GM12878 (cell line): ENCODE measurements at regions not wholly inside any gene's neighbourhood (a gene's known extent, or its start where the extent isn't known, plus 50 kb on each side); places are given as distances from the start of the nearest gene placed in this dataset.

Experiments
- ATAC-seq: fragments of 200-7000 bp; cut with Tn5 transposase; 3 replicates; pipeline ENCODE4 v1.9.1; 2020; ENCODE audit warnings: mild to moderate bottlenecking, moderate library complexity
- BruUV-seq: library from RNA; stranded (reverse); fragments of 400-500 nt; replicated peaks from 2 replicates; lab custom pipeline; 2021; lab: Mats Ljungman, UMichigan
- CTCF ChIA-PET: fragments of 300-600 bp; sonication (Branson Sonifier 250); formaldehyde crosslinking; extraction: SDS; loops from one replicate; lab custom pipeline; 2021; ENCODE audit warnings: inconsistent platforms; lab: Yijun Ruan, JAX
- POLR2A ChIA-PET: fragments of 350-600 bp; formaldehyde crosslinking; extraction: SDS; loops from one replicate; lab custom pipeline; 2021; ENCODE audit warnings: inconsistent platforms; lab: Charles Lee
- RAD21 ChIA-PET: fragments of 300-600 bp; sonication (Branson Sonifier 250); formaldehyde crosslinking; loops from one replicate; lab custom pipeline; 2023; ENCODE audit warnings: antibody characterized with exemption; ENCODE audit not compliant: unreplicated experiment; lab: Charles Lee
- SMC1A ChIA-PET: fragments of 300-600 bp; sonication (Branson Sonifier 250); formaldehyde crosslinking; loops from one replicate; lab custom pipeline; 2023; ENCODE audit not compliant: unreplicated experiment, uncharacterized antibody; lab: Charles Lee
- DNase-seq: peaks from one replicate; pipeline ENCODE4 v3.0.0-alpha.2; 2011; ENCODE audit warnings: low read depth, low spot score
- FAIRE-seq: peaks from 3 replicates; lab custom pipeline; 2011; peaks lifted over from hg19 to GRCh38; lab: Jason Lieb, UNC
- H2AFZ ChIP-seq: 2 replicates; pipeline ENCODE4 v1.6.0; 2011; ENCODE audit warnings: low read depth, low read length, control low read depth; ENCODE audit not compliant: control insufficient read depth
- H3K27ac ChIP-seq: 2 replicates; pipeline ENCODE4 v1.5.1; 2011; ENCODE audit warnings: control low read depth; ENCODE audit not compliant: control insufficient read depth, insufficient read depth
- H3K27me3 ChIP-seq, 2 experiments: replicated peaks in 1 of 2; 2 replicates each; pipeline versions ENCODE4 v1.6.0 to v1.6.1; 2011; ENCODE audit warnings: low read length in 1 of 2; ENCODE audit not compliant: control insufficient read depth in 2 of 2, insufficient read depth in 2 of 2
- H3K36me3 ChIP-seq, 2 experiments: 2 replicates each; pipeline ENCODE4 v1.5.1; 2011; ENCODE audit warnings: low read length in 1 of 2; ENCODE audit not compliant: control insufficient read depth in 2 of 2, insufficient read depth in 2 of 2
- H3K4me1 ChIP-seq: 2 replicates; pipeline ENCODE4 v1.6.1; 2011; ENCODE audit warnings: mild to moderate bottlenecking, low read length, moderate library complexity, mixed read lengths; ENCODE audit not compliant: control insufficient read depth, insufficient read depth
- H3K4me2 ChIP-seq: 2 replicates; pipeline ENCODE4 v1.6.0; 2011; ENCODE audit warnings: control low read depth; ENCODE audit not compliant: control insufficient read depth, insufficient read depth
- H3K4me3 ChIP-seq: fragments of 200-600 bp; sonication (generic); 2 replicates; pipeline ENCODE4 v1.5.1; 2016
- H3K79me2 ChIP-seq: 2 replicates; pipeline ENCODE4 v1.6.0; 2011; ENCODE audit warnings: low read length; ENCODE audit not compliant: control insufficient read depth, insufficient read depth
- H3K9ac ChIP-seq: 2 replicates; pipeline ENCODE4 v1.8.0; 2011; ENCODE audit warnings: low read length, control low read depth, mixed read lengths; ENCODE audit not compliant: control insufficient read depth, insufficient read depth
- H3K9me3 ChIP-seq: replicated peaks from 3 replicates; pipeline ENCODE4 v1.5.1; 2011; ENCODE audit warnings: mild to moderate bottlenecking, low read length; ENCODE audit not compliant: control insufficient read depth, insufficient read depth
- H4K20me1 ChIP-seq: 2 replicates; pipeline ENCODE4 v1.6.0; 2011; ENCODE audit not compliant: control insufficient read depth, insufficient read depth
- FOXM1 ChIP-seq: IDR thresholded peaks from 2 replicates; pipeline ENCODE4 v1.6.1; 2012; ENCODE audit warnings: low read depth, mild to moderate bottlenecking, inconsistent platforms, low read length, moderate library complexity
- HDGF ChIP-seq: fragments of 450-650 bp; IDR thresholded peaks from 2 replicates; pipeline ENCODE4 v1.6.1; 2016; ENCODE audit warnings: antibody characterized with exemption
- NBN ChIP-seq: fragments of 450-650 bp; IDR thresholded peaks from 2 replicates; pipeline ENCODE4 v1.6.1; 2016
- WGBS: methylation state at CpG from one replicate; pipeline ENCODE4 v1.1.6; 2016; ENCODE audit warnings: low lambda C conversion rate; ENCODE audit not compliant: insufficient replicate concordance, insufficient coverage; ENCODE audit errors: missing lambda C conversion rate; 5-methylcytosine and 5-hydroxymethylcytosine counted together
- in situ Hi-C: fragments of 300-500 bp; cut with MboI; formaldehyde crosslinking; loops from 9 replicates; pipeline ENCODE4 v1.14.3; 2018; ENCODE audit warnings: mixed read lengths
- intact Hi-C: fragments of 100-400 bp; cut with micrococcal nuclease; formaldehyde crosslinking; loops from one replicate; pipeline ENCODE4 v1.14.2; 2022; ENCODE audit not compliant: unreplicated experiment
- TF ChIP-seq, protein P1 (sequence below): IDR thresholded peaks from 2 replicates; pipeline ENCODE4 v1.6.1; 2012; ENCODE audit warnings: improper control_type of control experiment, low read depth, low read length; ENCODE audit not compliant: insufficient replicate concordance

DNA sequence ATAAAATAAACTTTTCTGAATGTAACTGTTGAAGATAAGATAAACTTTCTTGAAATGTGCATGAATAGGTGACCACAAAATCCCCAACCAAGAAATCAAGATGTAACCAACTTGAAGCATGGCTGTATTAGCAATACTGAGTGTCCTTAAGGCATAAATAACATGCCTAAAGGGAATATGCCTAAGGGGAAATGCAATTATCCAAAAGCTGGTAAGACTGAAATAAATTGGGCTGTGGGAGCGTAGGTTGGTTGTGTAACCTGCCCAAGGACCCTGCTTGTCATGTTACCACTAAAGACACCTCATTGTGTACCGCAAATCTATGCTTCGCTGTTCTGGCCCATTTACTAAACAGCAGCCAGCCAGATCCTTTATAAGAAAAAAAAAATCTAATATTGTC, 200.8 kb upstream of the PDE10A start:
- TF ChIP-seq HDGF (no peak), NBN (no peak), FOXM1 (no peak)
- TF ChIP-seq, protein P1, sequence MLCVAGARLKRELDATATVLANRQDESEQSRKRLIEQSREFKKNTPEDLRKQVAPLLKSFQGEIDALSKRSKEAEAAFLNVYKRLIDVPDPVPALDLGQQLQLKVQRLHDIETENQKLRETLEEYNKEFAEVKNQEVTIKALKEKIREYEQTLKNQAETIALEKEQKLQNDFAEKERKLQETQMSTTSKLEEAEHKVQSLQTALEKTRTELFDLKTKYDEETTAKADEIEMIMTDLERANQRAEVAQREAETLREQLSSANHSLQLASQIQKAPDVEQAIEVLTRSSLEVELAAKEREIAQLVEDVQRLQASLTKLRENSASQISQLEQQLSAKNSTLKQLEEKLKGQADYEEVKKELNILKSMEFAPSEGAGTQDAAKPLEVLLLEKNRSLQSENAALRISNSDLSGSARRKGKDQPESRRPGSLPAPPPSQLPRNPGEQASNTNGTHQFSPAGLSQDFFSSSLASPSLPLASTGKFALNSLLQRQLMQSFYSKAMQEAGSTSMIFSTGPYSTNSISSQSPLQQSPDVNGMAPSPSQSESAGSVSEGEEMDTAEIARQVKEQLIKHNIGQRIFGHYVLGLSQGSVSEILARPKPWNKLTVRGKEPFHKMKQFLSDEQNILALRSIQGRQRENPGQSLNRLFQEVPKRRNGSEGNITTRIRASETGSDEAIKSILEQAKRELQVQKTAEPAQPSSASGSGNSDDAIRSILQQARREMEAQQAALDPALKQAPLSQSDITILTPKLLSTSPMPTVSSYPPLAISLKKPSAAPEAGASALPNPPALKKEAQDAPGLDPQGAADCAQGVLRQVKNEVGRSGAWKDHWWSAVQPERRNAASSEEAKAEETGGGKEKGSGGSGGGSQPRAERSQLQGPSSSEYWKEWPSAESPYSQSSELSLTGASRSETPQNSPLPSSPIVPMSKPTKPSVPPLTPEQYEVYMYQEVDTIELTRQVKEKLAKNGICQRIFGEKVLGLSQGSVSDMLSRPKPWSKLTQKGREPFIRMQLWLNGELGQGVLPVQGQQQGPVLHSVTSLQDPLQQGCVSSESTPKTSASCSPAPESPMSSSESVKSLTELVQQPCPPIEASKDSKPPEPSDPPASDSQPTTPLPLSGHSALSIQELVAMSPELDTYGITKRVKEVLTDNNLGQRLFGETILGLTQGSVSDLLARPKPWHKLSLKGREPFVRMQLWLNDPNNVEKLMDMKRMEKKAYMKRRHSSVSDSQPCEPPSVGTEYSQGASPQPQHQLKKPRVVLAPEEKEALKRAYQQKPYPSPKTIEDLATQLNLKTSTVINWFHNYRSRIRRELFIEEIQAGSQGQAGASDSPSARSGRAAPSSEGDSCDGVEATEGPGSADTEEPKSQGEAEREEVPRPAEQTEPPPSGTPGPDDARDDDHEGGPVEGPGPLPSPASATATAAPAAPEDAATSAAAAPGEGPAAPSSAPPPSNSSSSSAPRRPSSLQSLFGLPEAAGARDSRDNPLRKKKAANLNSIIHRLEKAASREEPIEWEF = no peak
- TF ChIP-seq, all 136 proteins: peak for 0
- SMC1A ChIA-PET = no interaction called here
- H3K9me3 ChIP-seq = no peaks in the 10 kb centered on the region
- POLR2A ChIA-PET = no interaction called here
- RAD21 ChIA-PET = no interaction called here
- no peak overlapping the region for H2AFZ ChIP-seq
- no peak for DNase-seq
- whole genome bisulfite sequencing = 15% methylated on average over 3 of the region's 3 CpGs
- H3K79me2 ChIP-seq = no peaks in the 10 kb centered on the region
- CTCF ChIA-PET = interaction anchor here (0.7 kb wide), 1 partner anchor 227 kb away, joined by 3 read pairs; no protein-coding TSS in a partner anchor
- no peak for FAIRE-seq
- no peak for ATAC-seq
- in situ Hi-C loops (no loop called here), intact Hi-C loops (no loop called here)
- no peaks in the 10 kb centered on the region for H3K27me3 ChIP-seq
- no peaks in the 10 kb centered on the region for H3K36me3 ChIP-seq
- H3K4me3 ChIP-seq = no peak overlapping the region
- no peaks in the 10 kb centered on the region for H4K20me1 ChIP-seq
- no peaks in the 10 kb centered on the region for H3K4me1 ChIP-seq
- H3K4me2 ChIP-seq = no peak overlapping the region
- no TSS peak for BruUV-seq
- H3K27ac ChIP-seq = no peak overlapping the region
- H3K9ac ChIP-seq = no peak overlapping the region
